Esophagus muscularis mucosa (tissue), 4 donors: ENCODE measurements at regions not wholly inside any gene's neighbourhood (a gene's known extent, or its start where the extent isn't known, plus 50 kb on each side); places are given as distances from the start of the nearest gene placed in this dataset.
"Not testable (repeated sequence)": the region's sequence is repeated elsewhere in the genome, so short reads cannot be mapped to it uniquely, and the experiment has no call there.

ENCODE experiments used
- DNase-seq: peaks from one replicate; pipeline ENCODE4 v3.0.0-alpha.2; 2017; ENCODE audit errors: extremely low spot score
- H3K27ac ChIP-seq, 4 donors: fragments of 200-600 bp; sonication (generic); replicated peaks in 1 of 4; 1 replicate in 3 of 4; 2 replicates in 1 of 4; pipeline ENCODE4 v1.5.1; 2016 to 2019; ENCODE audit warnings: mild to moderate bottlenecking in 1 of 4
- H3K27me3 ChIP-seq, 4 donors: fragments of 200-600 bp; sonication (generic); one replicate each; pipeline versions ENCODE4 v1.5.1 to v1.6.0; 2016 to 2019
- H3K36me3 ChIP-seq, 4 donors: fragments of 200-600 bp; sonication (generic); one replicate each; pipeline ENCODE4 v1.5.1; 2016 to 2019
- H3K4me1 ChIP-seq, 4 donors: fragments of 200-600 bp; sonication (generic); one replicate each; pipeline ENCODE4 v1.5.1; 2016 to 2019
- H3K4me3 ChIP-seq, 4 donors: fragments of 200-600 bp; sonication (generic); 1 replicate in 2 of 4; 2 replicates in 2 of 4; pipeline ENCODE4 v1.5.1; 2016 to 2019; ENCODE audit warnings: mild to moderate bottlenecking in 4 of 4, moderate library complexity in 1 of 4
- H3K9me3 ChIP-seq, 4 donors: fragments of 200-600 bp; sonication (generic); 1 replicate in 3 of 4; 2 replicates in 1 of 4; pipeline ENCODE4 v1.5.1; 2016 to 2019
- CTCF ChIP-seq, 3 experiments: fragments of 200-600 bp in 2 of 3; fragments of 450-650 bp in 1 of 3; sonication (generic) in 2 of 3; IDR thresholded peaks; one replicate each; pipeline ENCODE4 v1.5.1; 2017 to 2019; ENCODE audit warnings: antibody characterized with exemption in 3 of 3, mild to moderate bottlenecking in 2 of 3, moderate library complexity in 1 of 3
- EP300 ChIP-seq: sonication (generic); formaldehyde crosslinking; IDR thresholded peaks from one replicate; pipeline ENCODE4 v1.6.1; 2017; ENCODE audit warnings: antibody characterized with exemption
- POLR2A ChIP-seq: fragments of 450-650 bp; IDR thresholded peaks from one replicate; pipeline ENCODE4 v1.6.1; 2017; ENCODE audit warnings: antibody characterized with exemption, moderate library complexity, mild to moderate bottlenecking, low read depth
- POLR2AphosphoS5 ChIP-seq, 2 donors: sonication (generic); formaldehyde crosslinking; IDR thresholded peaks; one replicate each; pipeline ENCODE4 v1.6.1; 2017; ENCODE audit warnings: antibody characterized with exemption in 2 of 2
- WGBS: methylation state at CpG from one replicate; pipeline ENCODE4 v1.1.5; 2018; 5-methylcytosine and 5-hydroxymethylcytosine counted together
- intact Hi-C: fragments of 100-400 bp; cut with DNase I; formaldehyde crosslinking; loops from one replicate; pipeline ENCODE4 v1.15.1; 2023

GRCh38 chr14:83913476-83913875 lies 1616.5 kb upstream of the FLRT2 start:
- DNase-seq = no peak
- no peaks in the 10 kb centered on the region for H3K36me3 ChIP-seq
- intact Hi-C loops = no loop called here

GRCh38 chr14:83918546-83918945 lies 1611.4 kb upstream of the FLRT2 start:
- TF ChIP-seq POLR2A (no peak), POLR2AphosphoS5 (IDR thresholded peaks at IDR 0.05) (no peak), EP300 (no peak)
- Histone ChIP-seq H3K4me3 (no peak overlapping the region), H3K4me1 (no peaks in the 10 kb centered on the region), H3K27ac (no peak overlapping the region), H3K9me3 (no peaks in the 10 kb centered on the region), H3K36me3 (no peaks in the 10 kb centered on the region), H3K27me3 (no peaks in the 10 kb centered on the region)
- no peak for DNase-seq
- 88% methylated on average over 2 of the region's 2 CpGs for WGBS
- intact Hi-C loops = no loop called here

More at GRCh38 chr14:83913476-83913875, 1616.5 kb upstream of the FLRT2 start:
- Histone ChIP-seq H3K4me1 (no peaks in the 10 kb centered on the region), H3K27me3 (no peaks in the 10 kb centered on the region), H3K4me3 (no peak overlapping the region), H3K27ac (no peak overlapping the region), H3K9me3 (no peaks in the 10 kb centered on the region)
- WGBS = 73% methylated on average over 1 of the region's 1 CpG
- TF ChIP-seq CTCF (IDR thresholded peaks at IDR 0.05) (no peak), POLR2A (no peak), POLR2AphosphoS5 (IDR thresholded peaks at IDR 0.05) (no peak), EP300 (no peak)

GRCh38 chr14:83919675-83920074 lies 1610.3 kb upstream of the FLRT2 start:
- H3K36me3 ChIP-seq, H3K4me1 ChIP-seq, H3K9me3 ChIP-seq, intact Hi-C loops, H3K4me3 ChIP-seq, H3K27ac ChIP-seq, H3K27me3 ChIP-seq, DNase-seq: not testable (repeated sequence)
- WGBS = 94% methylated on average over 13 of the region's 13 CpGs

GRCh38 chr14:83923842-83924241 lies 1606.1 kb upstream of the FLRT2 start:
- 92% methylated on average over 4 of the region's 4 CpGs for WGBS

GRCh38 chr14:83924259-83924658 lies 1605.7 kb upstream of the FLRT2 start:
- 80% methylated on average over 2 of the region's 3 CpGs for WGBS
- no peaks in the 10 kb centered on the region for H3K4me1 ChIP-seq

More at GRCh38 chr14:83923842-83924241, 1606.1 kb upstream of the FLRT2 start:
- no peaks in the 10 kb centered on the region for H3K36me3 ChIP-seq
- no peaks in the 10 kb centered on the region for H3K9me3 ChIP-seq
- no peak overlapping the region for H3K4me3 ChIP-seq
- no peak overlapping the region for H3K27ac ChIP-seq
- H3K4me1 ChIP-seq = no peaks in the 10 kb centered on the region
- H3K27me3 ChIP-seq = no peaks in the 10 kb centered on the region
- TF ChIP-seq EP300 = no peak
- no peak for TF ChIP-seq POLR2A
- no peak for TF ChIP-seq CTCF (IDR thresholded peaks at IDR 0.05)
- TF ChIP-seq POLR2AphosphoS5 (IDR thresholded peaks at IDR 0.05) = no peak
- no peak for DNase-seq
- intact Hi-C loops = no loop called here

More at GRCh38 chr14:83924259-83924658, 1605.7 kb upstream of the FLRT2 start:
- intact Hi-C loops = no loop called here
- Histone ChIP-seq H3K9me3 (no peaks in the 10 kb centered on the region), H3K4me3 (no peak overlapping the region), H3K27me3 (no peaks in the 10 kb centered on the region), H3K36me3 (no peaks in the 10 kb centered on the region), H3K27ac (no peak overlapping the region)
- no peak for DNase-seq
- no peak for TF ChIP-seq CTCF (IDR thresholded peaks at IDR 0.05)
- no peak for TF ChIP-seq EP300
- no peak for TF ChIP-seq POLR2AphosphoS5 (IDR thresholded peaks at IDR 0.05)
- TF ChIP-seq POLR2A = no peak
